SH-SY5Y (cell line): ENCODE measurements at regions not wholly inside any gene's neighbourhood (a gene's known extent, or its start where the extent isn't known, plus 50 kb on each side); places are given as distances from the start of the nearest gene placed in this dataset.
A peak's percentile ranks its signal among the peaks of the same experiment; 100 is the strongest.

Experiments used
- GATA2 ChIP-seq: IDR thresholded peaks from 2 replicates; pipeline ENCODE4 v1.6.1; 2011; ENCODE audit warnings: mild to moderate bottlenecking, low read depth, low read length
- GATA3 ChIP-seq: IDR thresholded peaks from 2 replicates; pipeline ENCODE4 v1.6.1; 2011; ENCODE audit warnings: low read depth, mild to moderate bottlenecking, low read length, moderate library complexity

- no peak for TF ChIP-seq GATA3
- TF ChIP-seq GATA2, result no peak
Observed at GRCh38 chr6:26184367-26184891, 97.2 kb downstream of the HFE start.

- TF ChIP-seq GATA3 (no peak), GATA2 (no peak)
Observed at GRCh38 chr6:26185004-26185403, 97.8 kb downstream of the HFE start.

- TF ChIP-seq GATA3, result no peak
- no peak for TF ChIP-seq GATA2
Observed at GRCh38 chr6:26185802-26186201, 98.6 kb downstream of the HFE start.

- TF ChIP-seq GATA3 (no peak), GATA2 (no peak)
Observed at GRCh38 chr6:26186652-26187051, 99.4 kb downstream of the HFE start.

- no peak for TF ChIP-seq GATA2
- TF ChIP-seq GATA3, result no peak
Observed at GRCh38 chr6:26187292-26187691, 100.1 kb downstream of the HFE start.

- TF ChIP-seq GATA2 (peak; percentile 94), GATA3 (peak; percentile 66)
Observed at GRCh38 chr6:26187981-26188635, 100.9 kb downstream of the HFE start.

GRCh38 chr6:26193467-26194328 lies 106.5 kb downstream of the HFE start:
- TF ChIP-seq GATA3 (no peak), GATA2 (no peak)

GRCh38 chr6:26194329-26194701 lies 107.1 kb downstream of the HFE start:
- TF ChIP-seq GATA2, result no peak
- TF ChIP-seq GATA3, result no peak

GRCh38 chr6:26194816-26195375 lies 107.7 kb downstream of the HFE start:
- TF ChIP-seq GATA3 (no peak), GATA2 (no peak)

- no peak for TF ChIP-seq GATA2
Observed at GRCh38 chr6:26195376-26195923, 108.2 kb downstream of the HFE start.

- TF ChIP-seq GATA3 (no peak), GATA2 (no peak)
Observed at GRCh38 chr6:26195924-26196845, 109.0 kb downstream of the HFE start.

GRCh38 chr6:26196846-26197635 lies 109.8 kb downstream of the HFE start:
- no peak for TF ChIP-seq GATA2
- no peak for TF ChIP-seq GATA3

GRCh38 chr6:26197636-26197932 lies 110.4 kb downstream of the HFE start:
- no peak for TF ChIP-seq GATA3
- no peak for TF ChIP-seq GATA2
